Thoracic aorta (tissue), 2 donors: ENCODE measurements at regions not wholly inside any gene's neighbourhood (a gene's known extent, or its start where the extent isn't known, plus 50 kb on each side); places are given as distances from the start of the nearest gene placed in this dataset.

ENCODE experiments used
- ATAC-seq: fragments of 150-250 bp; one replicate; pipeline ENCODE4 v1.8.0; 2017; ENCODE audit warnings: low read depth; ENCODE audit not compliant: insufficient number of reproducible peaks, low FRiP score
- DNase-seq: peaks from one replicate; pipeline ENCODE4 v3.0.0-alpha.2; 2020; ENCODE audit warnings: low spot score
- H3K27ac ChIP-seq, 2 donors: fragments of 200-600 bp; sonication (generic); 1 replicate in 1 of 2; 2 replicates in 1 of 2; pipeline ENCODE4 v1.5.1; 2016; ENCODE audit warnings: mild to moderate bottlenecking in 2 of 2, moderate library complexity in 2 of 2
- H3K27me3 ChIP-seq: fragments of 200-600 bp; sonication (generic); replicated peaks from 2 replicates; pipeline ENCODE4 v1.6.0; 2016; ENCODE audit warnings: mild to moderate bottlenecking; ENCODE audit not compliant: insufficient read depth
- H3K36me3 ChIP-seq: fragments of 200-600 bp; sonication (generic); one replicate; pipeline ENCODE4 v1.5.1; 2016
- H3K4me1 ChIP-seq, 2 donors: fragments of 200-600 bp; sonication (generic); 1 replicate in 1 of 2; 2 replicates in 1 of 2; pipeline versions ENCODE4 v1.5.1 to v1.6.0; 2016; ENCODE audit warnings: low read depth in 2 of 2, mild to moderate bottlenecking in 1 of 2; ENCODE audit not compliant: control insufficient read depth in 1 of 2
- H3K4me3 ChIP-seq: fragments of 200-600 bp; sonication (generic); 2 replicates; pipeline ENCODE4 v1.5.1; 2016; ENCODE audit warnings: mild to moderate bottlenecking
- H3K9me3 ChIP-seq: fragments of 200-600 bp; sonication (generic); 2 replicates; pipeline ENCODE4 v1.5.1; 2016
- TF ChIP-seq, protein P1 (sequence below): fragments of 200-600 bp; sonication (generic); IDR thresholded peaks from one replicate; pipeline ENCODE4 v1.5.1; 2019; ENCODE audit warnings: antibody characterized with exemption

DNA sequence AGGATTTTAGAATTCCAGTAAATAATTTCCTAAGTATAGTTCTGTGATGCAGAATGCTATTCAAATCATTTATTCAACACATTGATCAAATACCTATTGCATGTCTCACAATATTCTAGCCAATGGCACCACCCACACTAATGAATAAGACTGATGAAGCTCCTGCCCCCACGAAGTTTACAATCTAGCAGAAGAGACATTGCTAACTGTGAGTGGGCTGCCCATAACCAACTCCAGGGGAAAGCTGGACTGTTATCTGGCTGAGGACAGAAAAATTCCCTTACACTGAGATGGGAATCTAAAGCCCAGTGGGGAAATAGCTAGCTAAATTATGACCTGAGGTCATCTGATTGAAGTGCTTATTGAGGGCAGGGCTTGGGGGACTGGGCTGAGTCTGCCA is 128.8 kb upstream of the LYZL2 start:
- TF ChIP-seq, protein P1, sequence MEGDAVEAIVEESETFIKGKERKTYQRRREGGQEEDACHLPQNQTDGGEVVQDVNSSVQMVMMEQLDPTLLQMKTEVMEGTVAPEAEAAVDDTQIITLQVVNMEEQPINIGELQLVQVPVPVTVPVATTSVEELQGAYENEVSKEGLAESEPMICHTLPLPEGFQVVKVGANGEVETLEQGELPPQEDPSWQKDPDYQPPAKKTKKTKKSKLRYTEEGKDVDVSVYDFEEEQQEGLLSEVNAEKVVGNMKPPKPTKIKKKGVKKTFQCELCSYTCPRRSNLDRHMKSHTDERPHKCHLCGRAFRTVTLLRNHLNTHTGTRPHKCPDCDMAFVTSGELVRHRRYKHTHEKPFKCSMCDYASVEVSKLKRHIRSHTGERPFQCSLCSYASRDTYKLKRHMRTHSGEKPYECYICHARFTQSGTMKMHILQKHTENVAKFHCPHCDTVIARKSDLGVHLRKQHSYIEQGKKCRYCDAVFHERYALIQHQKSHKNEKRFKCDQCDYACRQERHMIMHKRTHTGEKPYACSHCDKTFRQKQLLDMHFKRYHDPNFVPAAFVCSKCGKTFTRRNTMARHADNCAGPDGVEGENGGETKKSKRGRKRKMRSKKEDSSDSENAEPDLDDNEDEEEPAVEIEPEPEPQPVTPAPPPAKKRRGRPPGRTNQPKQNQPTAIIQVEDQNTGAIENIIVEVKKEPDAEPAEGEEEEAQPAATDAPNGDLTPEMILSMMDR, result no peak
- DNase-seq, result no peak
- Histone ChIP-seq H3K4me1 (peaks cover 0 to 4% of the 10 kb centered on the region in 2 donors), H3K27ac (no peak overlapping the region), H3K4me3 (no peak overlapping the region), H3K27me3 (no peaks in the 10 kb centered on the region), H3K9me3 (no peaks in the 10 kb centered on the region), H3K36me3 (no peaks in the 10 kb centered on the region)
- ATAC-seq, result no peak

DNA sequence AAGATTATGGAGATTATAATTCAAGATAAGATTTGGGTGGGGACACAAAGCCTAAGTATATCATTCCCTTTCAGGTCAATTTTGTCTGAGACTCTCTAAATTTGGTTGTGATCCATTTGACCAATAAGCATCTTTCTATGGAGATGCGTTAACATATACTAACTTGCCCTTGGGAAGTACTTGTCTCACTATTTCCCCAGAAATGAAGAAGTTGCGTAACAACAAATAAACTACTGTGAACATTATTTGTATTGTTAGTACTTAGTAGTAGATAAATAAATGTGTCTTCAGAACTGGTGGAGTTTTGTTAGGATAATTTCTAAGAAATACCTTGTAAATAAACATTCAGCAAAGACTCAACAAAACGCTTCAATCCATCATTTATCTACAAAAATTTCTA is 127.3 kb upstream of the LYZL2 start:
- no peak for ATAC-seq
- H3K4me3 ChIP-seq, result no peak overlapping the region
- peaks cover 0 to 6% of the 10 kb centered on the region in 2 donors for H3K4me1 ChIP-seq
- no peak overlapping the region for H3K27ac ChIP-seq
- TF ChIP-seq, protein P1, result no peak
- no peaks in the 10 kb centered on the region for H3K27me3 ChIP-seq
- no peaks in the 10 kb centered on the region for H3K9me3 ChIP-seq
- no peaks in the 10 kb centered on the region for H3K36me3 ChIP-seq
- DNase-seq, result no peak

DNA sequence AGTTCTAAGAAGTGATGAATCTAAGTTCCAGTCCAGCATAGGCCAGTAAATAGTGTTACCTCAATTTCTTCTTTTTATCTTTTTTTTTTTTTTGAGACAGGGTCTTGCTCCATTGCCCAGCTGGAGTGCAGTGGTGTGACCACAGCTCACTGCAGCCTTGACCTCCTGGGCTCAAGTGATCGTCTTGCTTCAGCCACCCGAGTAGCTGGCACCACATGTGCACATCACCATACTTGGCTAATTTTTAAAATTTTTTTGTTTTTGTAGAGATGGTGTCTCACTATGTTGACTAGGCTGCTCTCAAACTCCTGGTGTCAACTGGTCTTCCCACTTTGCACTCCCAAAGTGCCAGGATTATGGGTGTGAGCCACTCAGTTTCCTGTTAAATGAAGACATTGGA is 126.6 kb upstream of the LYZL2 start:
- TF ChIP-seq, protein P1, result no peak
- H3K9me3 ChIP-seq, result no peaks in the 10 kb centered on the region
- DNase-seq, result no peak
- H3K27me3 ChIP-seq, result no peaks in the 10 kb centered on the region
- no peaks in the 10 kb centered on the region for H3K36me3 ChIP-seq
- peaks cover 0 to 12% of the 10 kb centered on the region in 2 donors for H3K4me1 ChIP-seq
- no peak overlapping the region for H3K4me3 ChIP-seq
- no peak for ATAC-seq
- no peak overlapping the region for H3K27ac ChIP-seq

DNA sequence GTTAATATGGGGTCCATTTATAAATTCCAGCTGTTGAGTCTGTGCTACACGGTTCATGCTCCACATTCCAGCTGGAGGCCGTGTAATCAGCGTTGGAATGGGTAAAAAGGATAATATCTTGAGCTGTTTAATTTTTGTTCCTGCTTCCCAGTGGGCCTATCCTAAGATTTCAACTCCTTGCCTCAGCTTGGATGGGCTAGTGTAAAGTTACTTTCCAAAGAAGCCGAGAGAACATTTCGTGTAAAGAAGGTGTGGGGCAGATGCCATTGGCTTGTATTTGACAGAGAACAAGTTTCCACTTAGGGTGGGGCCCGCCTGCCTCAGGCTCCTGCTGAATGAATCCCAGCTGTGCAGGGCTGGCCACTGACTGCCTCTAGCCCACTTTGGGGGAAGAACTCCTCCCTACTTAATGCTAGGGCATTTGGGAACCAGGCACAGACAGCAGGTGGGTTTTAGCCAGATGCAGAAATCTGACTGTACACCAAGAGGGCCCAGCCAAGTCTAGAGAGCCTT is 125.9 kb upstream of the LYZL2 start:
- Histone ChIP-seq H3K4me3 (no peak overlapping the region), H3K9me3 (no peaks in the 10 kb centered on the region), H3K27ac (no peak overlapping the region), H3K4me1 (peaks cover 0 to 12% of the 10 kb centered on the region in 2 donors), H3K36me3 (no peaks in the 10 kb centered on the region), H3K27me3 (no peaks in the 10 kb centered on the region)
- TF ChIP-seq, protein P1, result no peak
- ATAC-seq (peak; percentile 16), DNase-seq (no peak)

DNA sequence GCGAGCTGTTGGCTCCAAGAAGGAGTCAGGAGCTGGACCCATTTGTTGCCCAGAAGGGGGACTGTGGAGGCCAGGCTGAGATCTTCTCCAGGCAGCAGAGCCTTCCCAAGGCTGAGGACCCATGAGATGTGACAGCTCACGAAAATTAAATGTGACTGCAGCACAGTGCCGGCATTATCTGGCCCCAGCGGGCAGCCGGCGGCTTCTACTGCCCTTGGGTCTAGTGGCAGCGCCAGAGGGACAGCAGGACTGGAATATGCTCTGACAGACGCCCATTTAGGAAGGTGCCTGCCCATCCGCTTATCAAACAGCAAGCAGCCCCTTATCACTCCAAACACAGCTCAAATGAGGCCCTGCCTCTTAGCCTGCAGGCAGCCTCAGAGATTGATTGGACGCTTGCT is 122.9 kb upstream of the LYZL2 start:
- Histone ChIP-seq H3K9me3 (no peaks in the 10 kb centered on the region), H3K36me3 (no peaks in the 10 kb centered on the region), H3K27me3 (no peaks in the 10 kb centered on the region), H3K27ac (no peak overlapping the region), H3K4me3 (no peak overlapping the region), H3K4me1 (peaks cover 0 to 8% of the 10 kb centered on the region in 2 donors)
- TF ChIP-seq, protein P1, result no peak
- ATAC-seq (no peak), DNase-seq (no peak)
